ENCODE measurements at regions not wholly inside any gene's neighbourhood (a gene's known extent, or its start where the extent isn't known, plus 50 kb on each side); places are given as distances from the start of the nearest gene placed in this dataset.

DNA sequence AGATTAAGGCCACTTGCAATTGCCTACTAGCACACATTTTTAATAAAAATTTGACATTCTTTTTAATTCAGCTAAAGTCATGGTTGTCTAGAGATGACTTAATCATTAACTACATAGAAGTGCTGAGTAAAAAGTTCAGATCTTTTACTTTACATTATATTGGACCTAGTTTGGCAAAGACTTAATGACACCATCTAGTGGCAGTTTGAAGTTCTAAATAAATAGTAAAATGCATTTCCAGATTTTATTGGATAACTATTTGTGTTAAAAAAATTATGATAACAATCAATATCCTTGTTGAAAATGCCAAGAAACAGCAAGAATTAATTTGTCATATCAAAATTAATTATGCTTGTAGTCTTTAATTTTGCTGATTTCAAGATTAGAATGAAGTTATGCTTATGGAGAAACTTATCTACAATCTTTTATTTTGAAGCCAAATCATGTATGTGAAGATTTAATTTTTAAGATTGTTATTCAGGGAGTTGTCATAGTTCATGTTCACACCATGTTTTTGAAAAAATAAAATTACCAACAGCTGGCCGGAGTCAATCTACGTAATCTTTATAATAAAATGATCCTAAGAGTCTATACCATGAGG is 69.6 kb upstream of the PJA2 start:
- TF ChIP-seq, protein P1, sequence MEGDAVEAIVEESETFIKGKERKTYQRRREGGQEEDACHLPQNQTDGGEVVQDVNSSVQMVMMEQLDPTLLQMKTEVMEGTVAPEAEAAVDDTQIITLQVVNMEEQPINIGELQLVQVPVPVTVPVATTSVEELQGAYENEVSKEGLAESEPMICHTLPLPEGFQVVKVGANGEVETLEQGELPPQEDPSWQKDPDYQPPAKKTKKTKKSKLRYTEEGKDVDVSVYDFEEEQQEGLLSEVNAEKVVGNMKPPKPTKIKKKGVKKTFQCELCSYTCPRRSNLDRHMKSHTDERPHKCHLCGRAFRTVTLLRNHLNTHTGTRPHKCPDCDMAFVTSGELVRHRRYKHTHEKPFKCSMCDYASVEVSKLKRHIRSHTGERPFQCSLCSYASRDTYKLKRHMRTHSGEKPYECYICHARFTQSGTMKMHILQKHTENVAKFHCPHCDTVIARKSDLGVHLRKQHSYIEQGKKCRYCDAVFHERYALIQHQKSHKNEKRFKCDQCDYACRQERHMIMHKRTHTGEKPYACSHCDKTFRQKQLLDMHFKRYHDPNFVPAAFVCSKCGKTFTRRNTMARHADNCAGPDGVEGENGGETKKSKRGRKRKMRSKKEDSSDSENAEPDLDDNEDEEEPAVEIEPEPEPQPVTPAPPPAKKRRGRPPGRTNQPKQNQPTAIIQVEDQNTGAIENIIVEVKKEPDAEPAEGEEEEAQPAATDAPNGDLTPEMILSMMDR (IDR thresholded peaks at IDR 0.05 in 4 of 5, conservative IDR thresholded peaks at IDR 0.05 in 1 of 5): no peak
- TF ChIP-seq POLR2A (IDR thresholded peaks at IDR 0.05): no peak
